GM18517 (cell line): ENCODE measurements at regions not wholly inside any gene's neighbourhood (a gene's known extent, or its start where the extent isn't known, plus 50 kb on each side); places are given as distances from the start of the nearest gene placed in this dataset.
"Not testable (repeated sequence)": the region's sequence is repeated elsewhere in the genome, so short reads cannot be mapped to it uniquely, and the experiment has no call there.

Source experiments
- ATAC-seq: cut with Tn5 transposase; IDR thresholded peaks from one replicate; pipeline ENCODE4 v1.9.1; 2021; ENCODE audit warnings: mild to moderate bottlenecking, moderate library complexity; ENCODE audit not compliant: unreplicated experiment

- not testable (repeated sequence) for ATAC-seq
Observed at GRCh38 chr5:97234380-97234779, 51.3 kb upstream of the RIOK2 start.

DNA sequence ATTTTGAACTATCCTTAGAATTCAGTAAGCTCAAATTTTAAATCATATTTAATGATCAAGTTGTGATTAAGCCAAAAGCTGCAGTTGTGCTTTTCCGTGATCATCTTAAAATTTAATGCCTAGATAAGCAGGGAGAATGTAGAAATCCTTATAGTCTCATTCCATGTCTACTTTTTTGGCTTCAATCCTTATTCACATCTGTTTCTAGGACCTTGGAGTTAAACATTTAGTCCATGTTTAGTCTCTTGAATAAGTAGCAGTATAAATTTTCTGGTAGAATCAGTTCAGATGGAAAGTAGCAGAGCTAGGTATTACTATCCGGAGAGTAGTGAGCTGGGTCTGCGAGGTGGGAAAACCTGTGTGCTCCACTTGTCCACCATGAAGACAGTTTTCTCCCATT is 59.3 kb upstream of the RIOK2 start:
- no peak for ATAC-seq

DNA sequence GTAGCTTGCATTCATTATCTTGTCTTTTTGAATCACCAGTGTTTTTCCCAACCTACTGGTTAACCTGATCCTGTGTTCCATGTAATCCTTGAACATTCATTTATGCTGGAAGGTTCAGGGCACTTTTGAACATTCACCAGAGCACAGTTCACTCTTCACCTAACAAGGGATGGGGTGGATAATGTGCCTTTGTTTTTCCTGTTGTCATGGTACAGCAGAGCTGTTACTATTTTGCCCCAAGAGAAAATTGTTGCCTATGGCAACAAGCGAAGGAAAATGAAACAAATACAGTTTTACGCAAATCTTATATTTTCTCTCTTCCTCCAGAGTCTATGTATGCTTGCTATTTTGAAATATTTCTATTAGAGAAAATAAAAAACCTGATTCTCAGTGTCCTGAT is 60.3 kb upstream of the RIOK2 start:
- no peak for ATAC-seq

- ATAC-seq, result no peak
Observed at GRCh38 chr5:97245386-97245785, 62.3 kb upstream of the RIOK2 start.

- no peak for ATAC-seq
Observed at GRCh38 chr5:97250113-97250512, 67.1 kb upstream of the RIOK2 start.

DNA sequence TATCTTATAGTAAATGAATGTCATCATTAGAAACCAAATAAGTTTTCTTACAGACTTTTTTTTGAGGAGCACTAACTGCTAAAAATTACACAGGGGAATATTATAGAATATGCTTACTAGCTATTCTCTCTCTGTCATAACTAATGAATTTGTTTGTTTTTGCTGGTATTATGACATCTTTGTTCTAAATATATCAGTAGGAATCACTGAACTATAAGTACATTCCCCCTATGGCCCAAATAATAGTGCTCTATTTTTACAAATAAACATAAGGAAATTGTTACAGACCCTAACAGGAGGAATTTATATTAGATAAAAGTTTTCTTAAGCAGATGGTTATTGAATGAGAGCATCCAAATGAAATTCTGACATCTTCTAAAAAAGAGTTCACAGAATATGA is 83.0 kb upstream of the RIOK2 start:
- no peak for ATAC-seq

DNA sequence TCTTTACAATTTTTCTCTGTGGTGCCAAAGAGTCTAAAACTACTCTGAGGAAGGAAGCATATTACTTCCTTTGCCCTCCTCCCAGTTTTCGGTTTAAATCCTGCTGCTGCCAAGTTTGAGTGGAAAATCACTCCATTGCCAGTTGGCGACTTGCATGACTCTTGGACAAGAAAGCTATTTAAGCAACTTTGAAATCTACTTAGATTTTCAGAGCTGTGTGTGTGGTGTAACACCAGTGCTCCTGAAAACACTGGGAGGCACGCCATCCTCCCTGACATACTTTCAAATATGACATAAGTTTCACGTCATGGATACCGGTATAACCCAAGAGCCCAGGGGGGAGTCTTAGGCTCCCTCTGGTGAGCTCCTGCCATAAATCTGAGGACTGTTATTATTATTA is 83.5 kb upstream of the RIOK2 start:
- ATAC-seq, result no peak

DNA sequence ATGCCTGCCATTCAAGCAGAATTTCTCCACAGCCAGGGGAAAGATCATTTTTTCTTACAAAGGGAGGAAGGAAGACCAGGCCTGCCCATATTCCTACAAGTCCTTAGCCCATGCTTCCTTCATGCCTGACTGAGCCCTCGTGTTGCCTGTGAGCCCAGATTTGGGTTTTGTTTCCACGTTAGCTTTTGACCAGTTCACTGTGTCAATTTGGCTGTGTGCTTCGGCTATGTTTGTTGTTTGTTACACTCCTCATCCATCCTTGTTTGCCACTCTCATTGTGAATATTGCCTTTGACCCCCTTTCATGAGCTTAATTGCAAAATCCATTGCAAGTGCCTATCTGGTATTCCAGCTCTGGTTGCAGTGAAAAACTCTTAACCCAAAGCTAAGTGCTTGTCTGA is 84.7 kb upstream of the RIOK2 start:
- no peak for ATAC-seq

DNA sequence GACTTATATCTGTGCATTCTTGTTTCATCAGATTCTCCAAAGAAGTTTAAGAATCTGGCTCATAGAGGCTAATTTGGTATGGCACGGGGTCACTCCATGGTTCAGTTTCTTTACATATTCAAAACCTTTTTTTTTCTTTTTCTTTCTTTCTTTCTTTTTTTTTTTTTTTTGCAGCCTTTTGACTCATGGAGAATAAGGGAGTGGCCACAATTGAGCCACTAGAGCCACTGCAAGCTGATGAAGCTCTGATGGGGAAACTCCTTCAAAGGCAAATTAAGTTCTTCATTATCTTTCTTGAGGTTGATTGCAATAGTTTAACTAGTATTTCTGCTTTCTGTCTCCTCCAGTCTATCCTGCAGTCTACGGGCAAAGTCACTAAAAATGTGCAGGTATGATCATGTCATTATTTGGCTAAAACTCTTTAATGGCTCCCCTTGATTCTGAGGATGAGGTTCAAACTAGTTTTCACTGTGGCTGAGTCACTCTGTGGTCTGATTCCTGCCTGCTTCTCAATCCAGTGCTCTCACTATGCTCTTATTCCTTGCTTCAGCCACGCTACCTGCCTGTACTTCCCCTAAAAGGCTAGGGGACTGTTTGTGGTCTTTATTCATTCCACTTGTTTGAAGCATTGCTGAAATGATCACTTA is 93.5 kb upstream of the RIOK2 start:
- no peak for ATAC-seq

DNA sequence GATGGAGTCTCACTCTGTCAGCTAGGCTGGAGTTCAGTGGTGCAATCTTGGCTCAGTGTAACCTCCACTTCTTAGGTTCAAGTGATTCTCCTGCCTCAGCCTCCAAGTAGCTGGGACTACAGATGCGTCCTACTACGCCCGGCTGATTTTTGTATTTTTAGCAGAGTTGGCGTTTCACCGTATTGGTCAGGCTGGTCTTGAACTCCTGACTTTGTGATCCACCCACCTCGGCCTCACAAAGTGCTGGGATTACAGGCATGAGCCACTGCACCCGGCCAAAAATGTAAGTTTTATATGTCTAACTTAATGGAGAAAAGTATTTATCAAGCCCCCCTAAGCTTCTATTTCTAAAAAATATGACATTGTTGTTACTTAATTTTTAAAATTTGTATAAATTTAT is 98.2 kb upstream of the RIOK2 start:
- no peak for ATAC-seq

- peak; percentile 96 for ATAC-seq
Observed at GRCh38 chr5:97297063-97297703, 114.1 kb upstream of the RIOK2 start.

- no peak for ATAC-seq
Observed at GRCh38 chr5:97297704-97298091, 114.7 kb upstream of the RIOK2 start.

DNA sequence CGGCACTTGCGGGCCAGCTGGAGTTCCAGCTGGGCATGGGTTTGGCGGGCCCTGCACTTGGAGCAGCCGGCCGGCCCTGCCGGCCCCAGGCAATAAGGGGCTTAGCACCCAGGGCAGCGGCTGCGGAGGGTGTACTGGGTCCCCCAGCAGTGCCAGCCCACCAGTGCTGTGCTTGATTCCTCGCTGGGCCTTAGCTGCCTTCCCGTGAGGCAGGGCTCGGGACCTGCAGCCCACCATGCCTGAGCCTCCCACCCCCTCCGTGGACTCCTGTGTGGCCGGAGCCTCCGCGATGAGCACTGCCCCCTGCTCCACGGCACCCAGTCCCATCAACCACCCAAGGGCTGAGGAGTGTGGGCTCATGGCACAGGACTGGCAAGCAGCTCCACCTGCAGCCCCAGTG is 118.1 kb upstream of the RIOK2 start:
- not testable (repeated sequence) for ATAC-seq

DNA sequence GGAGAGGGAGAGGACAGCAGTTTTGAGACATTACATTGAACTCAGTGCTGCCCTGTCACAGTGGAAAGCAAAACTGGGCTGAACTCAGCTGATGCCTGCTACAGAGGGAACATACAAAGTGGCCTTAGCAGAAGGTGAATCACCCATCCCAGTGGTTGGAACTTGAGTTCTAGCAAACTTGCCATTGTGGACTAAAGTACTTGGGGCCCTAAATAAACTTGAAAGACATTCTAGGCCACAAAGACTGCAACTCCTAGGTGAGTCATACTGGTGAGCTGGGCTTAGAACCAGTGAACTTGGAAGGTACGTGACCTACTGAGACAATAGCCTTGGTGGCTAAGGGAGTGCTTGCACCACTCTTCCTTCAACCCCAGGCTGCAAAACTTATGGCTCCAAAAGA is 155.7 kb upstream of the RIOK2 start:
- ATAC-seq, result no peak

DNA sequence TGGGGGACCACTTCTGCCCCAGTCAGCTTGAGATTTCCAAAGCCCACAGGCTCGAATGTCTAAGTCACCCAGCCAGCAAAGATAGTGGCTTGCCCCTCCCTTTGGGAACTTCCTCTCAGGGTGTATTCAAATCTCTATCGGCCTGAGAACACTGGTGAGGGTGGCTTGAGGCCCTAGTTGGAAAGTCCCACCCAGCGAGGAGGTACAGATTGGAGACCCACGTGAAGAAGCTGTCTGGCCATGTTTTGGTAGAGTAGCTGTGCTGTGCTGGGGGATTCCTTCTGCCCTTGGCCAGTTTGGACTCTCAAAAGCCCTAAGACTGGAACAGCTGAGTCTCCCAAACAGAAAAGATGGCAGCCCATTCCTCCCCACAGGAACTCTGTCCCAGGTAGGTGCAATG is 172.7 kb upstream of the RIOK2 start:
- peak; percentile 97 for ATAC-seq

DNA sequence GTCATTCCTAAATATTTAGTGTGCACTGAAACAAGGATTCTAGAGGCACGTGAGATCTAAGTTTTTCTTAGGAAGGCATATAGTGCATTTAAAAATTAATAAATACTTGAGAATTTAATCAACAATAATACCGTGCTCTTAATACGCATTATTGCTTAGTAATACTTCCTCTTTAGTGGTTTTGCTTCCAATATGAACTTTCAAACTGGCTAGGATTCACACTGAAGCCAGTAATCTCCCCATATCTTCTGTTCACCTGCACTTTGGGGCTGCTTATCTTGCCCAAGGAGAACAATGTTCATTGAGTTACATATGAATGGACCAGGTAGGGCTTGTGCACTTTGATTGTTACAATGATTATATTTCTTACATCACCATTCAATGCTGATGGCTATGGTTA is 180.5 kb upstream of the RIOK2 start:
- ATAC-seq, result no peak

DNA sequence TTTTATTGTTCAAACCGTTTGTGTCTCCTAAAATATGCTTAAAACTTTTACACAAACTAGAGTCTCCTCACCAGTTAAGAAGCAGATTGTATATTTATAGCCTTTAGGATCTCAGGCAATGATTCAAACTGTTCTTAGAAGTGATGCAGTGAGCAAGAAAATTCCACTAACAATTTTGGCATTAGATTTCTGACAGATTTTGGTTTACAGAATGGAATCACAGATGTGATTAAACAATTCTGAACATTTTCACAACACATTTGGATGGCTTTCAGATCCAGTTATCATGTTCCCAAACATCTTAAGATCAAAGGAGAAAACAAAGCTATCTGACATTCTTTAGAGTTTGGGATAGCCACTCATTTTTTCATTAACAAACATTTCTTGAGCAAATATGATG is 181.7 kb upstream of the RIOK2 start:
- ATAC-seq, result no peak

GRCh38 chr5:97365163-97365845 is 182.3 kb upstream of the RIOK2 start:
- ATAC-seq, result no peak

DNA sequence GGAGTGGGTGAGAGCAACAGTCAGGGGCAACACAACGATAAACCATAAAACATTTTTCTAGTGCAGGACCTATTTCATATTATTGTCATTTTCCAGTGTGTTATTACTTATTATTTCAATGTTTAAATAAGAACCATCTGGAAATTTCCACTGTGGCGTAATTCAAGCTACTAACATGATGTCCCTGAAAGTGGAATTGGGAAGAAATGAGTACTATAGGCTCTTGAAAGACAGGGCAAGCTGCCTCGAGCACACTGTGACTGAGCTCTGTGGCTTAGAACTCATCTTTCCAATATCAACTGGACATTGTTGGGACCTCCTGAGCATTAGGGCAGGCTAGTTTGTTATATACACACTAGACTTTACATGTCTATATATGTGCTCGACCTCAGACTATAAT is 182.9 kb upstream of the RIOK2 start:
- ATAC-seq, result no peak

DNA sequence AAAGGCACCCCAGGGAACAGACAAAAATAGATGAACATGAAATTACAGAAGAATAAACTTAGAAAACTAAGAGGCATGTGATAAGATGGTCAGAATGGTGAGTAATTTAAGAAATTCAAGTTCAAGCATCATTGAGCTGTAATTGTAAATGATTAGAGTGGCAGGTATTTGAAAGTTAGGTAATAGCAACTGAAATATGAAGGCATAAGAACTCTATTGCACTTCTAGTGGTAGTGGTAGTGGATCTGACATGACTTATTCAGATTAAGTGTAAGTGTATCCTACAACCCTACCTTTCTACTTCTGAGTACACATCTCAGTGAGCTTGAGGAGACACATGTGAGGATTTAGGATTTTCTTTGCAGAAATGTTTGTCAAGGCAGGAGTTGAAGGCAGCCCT is 192.9 kb upstream of the RIOK2 start:
- ATAC-seq, result no peak

DNA sequence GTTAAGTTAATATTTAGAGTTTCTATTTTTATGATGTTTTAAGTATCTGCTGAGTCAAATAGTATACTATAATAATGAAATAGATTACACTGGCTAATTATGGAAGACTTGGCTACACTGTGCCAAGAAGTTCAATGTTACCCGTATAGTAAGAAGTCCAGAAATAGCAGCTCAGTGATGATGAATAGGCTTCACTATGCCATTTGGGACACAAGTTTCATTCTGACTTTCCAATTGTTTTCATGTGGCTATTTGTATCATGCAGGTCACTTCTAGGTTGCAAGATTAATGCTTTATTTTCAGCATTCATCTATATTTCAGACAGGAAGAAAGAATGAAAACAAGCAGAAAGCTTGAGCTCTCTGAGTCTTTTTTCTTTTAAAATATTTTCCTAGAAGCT is 194.5 kb upstream of the RIOK2 start:
- ATAC-seq, result no peak

DNA sequence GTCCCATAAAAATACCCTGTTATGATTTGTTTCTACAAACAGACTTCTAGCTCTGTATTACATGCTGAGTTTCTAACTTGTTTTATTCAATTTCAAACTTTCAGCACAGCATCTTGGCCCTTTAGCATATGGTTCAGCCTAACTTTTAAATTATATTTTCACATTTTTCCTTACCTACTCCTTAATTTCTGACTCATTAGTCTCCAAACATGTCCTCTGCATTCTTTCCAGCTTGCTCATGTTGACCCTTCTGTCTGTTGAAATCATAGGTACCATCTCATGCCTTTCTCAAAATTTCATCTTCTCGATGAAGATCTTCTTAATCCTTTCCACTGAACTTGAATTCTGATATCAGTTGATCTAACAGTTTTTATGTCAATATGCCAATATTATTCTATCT is 200.9 kb upstream of the RIOK2 start:
- no peak for ATAC-seq

DNA sequence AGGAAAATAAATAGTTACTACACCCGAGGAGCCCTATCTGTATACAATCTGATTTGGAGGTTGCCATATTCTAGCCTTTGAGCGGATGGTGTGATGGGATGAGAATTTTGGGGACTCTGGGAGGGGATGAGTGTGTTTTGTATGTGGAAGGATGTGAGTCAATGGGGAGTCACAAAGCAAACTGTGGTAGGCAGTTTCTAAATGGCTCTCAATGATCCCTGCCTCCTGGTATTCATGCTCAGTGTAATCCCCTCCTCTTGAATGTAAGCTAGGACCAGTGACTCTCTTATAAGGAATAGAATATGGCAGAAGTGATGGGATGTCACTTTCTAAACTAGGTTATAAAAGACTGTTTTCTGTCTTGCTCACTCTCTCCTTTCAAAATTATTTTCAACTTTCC is 205.7 kb upstream of the RIOK2 start:
- no peak for ATAC-seq
